ENCODE measurements at regions not wholly inside any gene's neighbourhood (a gene's known extent, or its start where the extent isn't known, plus 50 kb on each side); places are given as distances from the start of the nearest gene placed in this dataset.

- TF ChIP-seq CHD2 (IDR thresholded peaks at IDR 0.05; ENCODE audit: low read length) (no peak), SP1 (IDR thresholded peaks at IDR 0.05; ENCODE audit: low read depth, low read length) (no peak), POLR2AphosphoS5 (IDR thresholded peaks at IDR 0.05; ENCODE audit: low read depth, low read length) (no peak), POLR2A (IDR thresholded peaks at IDR 0.05; ENCODE audit: control extremely low read depth in 1 of 2, low read depth in 2 of 2, low read length in 2 of 2) (no peak), CTCF (IDR thresholded peaks at IDR 0.05; ENCODE audit: control extremely low read depth in 1 of 3, insufficient read depth in 1 of 3, low read depth in 1 of 3, low read length in 3 of 3) (no peak), SP2 (IDR thresholded peaks at IDR 0.05; ENCODE audit: low read length) (no peak), TEAD4 (IDR thresholded peaks at IDR 0.05; ENCODE audit: low read depth, low read length) (no peak), CBX5 (IDR thresholded peaks at IDR 0.05; ENCODE audit: low read depth, low read length) (no peak), EP300 (IDR thresholded peaks at IDR 0.05; ENCODE audit: borderline replicate concordance in 1 of 2, low read depth in 2 of 2, low read length in 2 of 2) (no peak), RFX5 (IDR thresholded peaks at IDR 0.05; ENCODE audit: borderline replicate concordance, low read depth, low read length) (no peak)
Observed at GRCh38 chr3:150068440-150069153, 97.9 kb upstream of the PFN2 start.
